ENCODE measurements at regions not wholly inside any gene's neighbourhood (a gene's known extent, or its start where the extent isn't known, plus 50 kb on each side); places are given as distances from the start of the nearest gene placed in this dataset.

- no peak for TF ChIP-seq CTCF (IDR thresholded peaks at IDR 0.05)
- no peak for TF ChIP-seq EZH2phosphoT487 (IDR thresholded peaks at IDR 0.05)
- no peak for TF ChIP-seq EZH2 (IDR thresholded peaks at IDR 0.05)
Measured at GRCh38 chr5:57931352-57931751, 448.7 kb upstream of the ACTBL2 start.
